ENCODE measurements at regions not wholly inside any gene's neighbourhood (a gene's known extent, or its start where the extent isn't known, plus 50 kb on each side); places are given as distances from the start of the nearest gene placed in this dataset.

DNA sequence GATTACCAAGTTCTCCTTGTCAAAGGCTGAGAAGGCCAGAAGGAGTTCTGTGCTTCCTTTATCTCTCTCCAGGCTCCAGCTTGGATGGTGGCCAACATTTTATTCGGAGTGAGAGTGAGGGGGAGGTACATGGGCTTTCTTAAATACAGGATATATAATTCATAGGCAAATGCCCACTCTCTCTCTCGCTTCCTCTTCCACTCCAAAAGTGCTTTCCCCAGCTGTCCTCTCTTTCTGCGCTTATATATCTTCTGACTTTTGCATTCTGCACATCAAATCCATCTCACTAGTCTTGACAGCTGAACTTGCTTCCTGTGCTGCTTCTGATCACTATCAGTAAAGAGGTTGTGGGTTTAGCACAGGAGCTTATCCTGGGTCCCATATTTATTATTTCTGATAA lies 125.4 kb upstream of the ARHGAP20 start:
- TF ChIP-seq, protein P1, sequence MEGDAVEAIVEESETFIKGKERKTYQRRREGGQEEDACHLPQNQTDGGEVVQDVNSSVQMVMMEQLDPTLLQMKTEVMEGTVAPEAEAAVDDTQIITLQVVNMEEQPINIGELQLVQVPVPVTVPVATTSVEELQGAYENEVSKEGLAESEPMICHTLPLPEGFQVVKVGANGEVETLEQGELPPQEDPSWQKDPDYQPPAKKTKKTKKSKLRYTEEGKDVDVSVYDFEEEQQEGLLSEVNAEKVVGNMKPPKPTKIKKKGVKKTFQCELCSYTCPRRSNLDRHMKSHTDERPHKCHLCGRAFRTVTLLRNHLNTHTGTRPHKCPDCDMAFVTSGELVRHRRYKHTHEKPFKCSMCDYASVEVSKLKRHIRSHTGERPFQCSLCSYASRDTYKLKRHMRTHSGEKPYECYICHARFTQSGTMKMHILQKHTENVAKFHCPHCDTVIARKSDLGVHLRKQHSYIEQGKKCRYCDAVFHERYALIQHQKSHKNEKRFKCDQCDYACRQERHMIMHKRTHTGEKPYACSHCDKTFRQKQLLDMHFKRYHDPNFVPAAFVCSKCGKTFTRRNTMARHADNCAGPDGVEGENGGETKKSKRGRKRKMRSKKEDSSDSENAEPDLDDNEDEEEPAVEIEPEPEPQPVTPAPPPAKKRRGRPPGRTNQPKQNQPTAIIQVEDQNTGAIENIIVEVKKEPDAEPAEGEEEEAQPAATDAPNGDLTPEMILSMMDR (IDR thresholded peaks at IDR 0.05; ENCODE audit: low read depth, low read length, missing input control), result no peak
- TF ChIP-seq, protein P2, sequence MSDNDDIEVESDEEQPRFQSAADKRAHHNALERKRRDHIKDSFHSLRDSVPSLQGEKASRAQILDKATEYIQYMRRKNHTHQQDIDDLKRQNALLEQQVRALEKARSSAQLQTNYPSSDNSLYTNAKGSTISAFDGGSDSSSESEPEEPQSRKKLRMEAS (IDR thresholded peaks at IDR 0.05), result no peak
- TF ChIP-seq, protein P3, sequence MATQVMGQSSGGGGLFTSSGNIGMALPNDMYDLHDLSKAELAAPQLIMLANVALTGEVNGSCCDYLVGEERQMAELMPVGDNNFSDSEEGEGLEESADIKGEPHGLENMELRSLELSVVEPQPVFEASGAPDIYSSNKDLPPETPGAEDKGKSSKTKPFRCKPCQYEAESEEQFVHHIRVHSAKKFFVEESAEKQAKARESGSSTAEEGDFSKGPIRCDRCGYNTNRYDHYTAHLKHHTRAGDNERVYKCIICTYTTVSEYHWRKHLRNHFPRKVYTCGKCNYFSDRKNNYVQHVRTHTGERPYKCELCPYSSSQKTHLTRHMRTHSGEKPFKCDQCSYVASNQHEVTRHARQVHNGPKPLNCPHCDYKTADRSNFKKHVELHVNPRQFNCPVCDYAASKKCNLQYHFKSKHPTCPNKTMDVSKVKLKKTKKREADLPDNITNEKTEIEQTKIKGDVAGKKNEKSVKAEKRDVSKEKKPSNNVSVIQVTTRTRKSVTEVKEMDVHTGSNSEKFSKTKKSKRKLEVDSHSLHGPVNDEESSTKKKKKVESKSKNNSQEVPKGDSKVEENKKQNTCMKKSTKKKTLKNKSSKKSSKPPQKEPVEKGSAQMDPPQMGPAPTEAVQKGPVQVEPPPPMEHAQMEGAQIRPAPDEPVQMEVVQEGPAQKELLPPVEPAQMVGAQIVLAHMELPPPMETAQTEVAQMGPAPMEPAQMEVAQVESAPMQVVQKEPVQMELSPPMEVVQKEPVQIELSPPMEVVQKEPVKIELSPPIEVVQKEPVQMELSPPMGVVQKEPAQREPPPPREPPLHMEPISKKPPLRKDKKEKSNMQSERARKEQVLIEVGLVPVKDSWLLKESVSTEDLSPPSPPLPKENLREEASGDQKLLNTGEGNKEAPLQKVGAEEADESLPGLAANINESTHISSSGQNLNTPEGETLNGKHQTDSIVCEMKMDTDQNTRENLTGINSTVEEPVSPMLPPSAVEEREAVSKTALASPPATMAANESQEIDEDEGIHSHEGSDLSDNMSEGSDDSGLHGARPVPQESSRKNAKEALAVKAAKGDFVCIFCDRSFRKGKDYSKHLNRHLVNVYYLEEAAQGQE (IDR thresholded peaks at IDR 0.05), result no peak
- TF ChIP-seq, protein P4, sequence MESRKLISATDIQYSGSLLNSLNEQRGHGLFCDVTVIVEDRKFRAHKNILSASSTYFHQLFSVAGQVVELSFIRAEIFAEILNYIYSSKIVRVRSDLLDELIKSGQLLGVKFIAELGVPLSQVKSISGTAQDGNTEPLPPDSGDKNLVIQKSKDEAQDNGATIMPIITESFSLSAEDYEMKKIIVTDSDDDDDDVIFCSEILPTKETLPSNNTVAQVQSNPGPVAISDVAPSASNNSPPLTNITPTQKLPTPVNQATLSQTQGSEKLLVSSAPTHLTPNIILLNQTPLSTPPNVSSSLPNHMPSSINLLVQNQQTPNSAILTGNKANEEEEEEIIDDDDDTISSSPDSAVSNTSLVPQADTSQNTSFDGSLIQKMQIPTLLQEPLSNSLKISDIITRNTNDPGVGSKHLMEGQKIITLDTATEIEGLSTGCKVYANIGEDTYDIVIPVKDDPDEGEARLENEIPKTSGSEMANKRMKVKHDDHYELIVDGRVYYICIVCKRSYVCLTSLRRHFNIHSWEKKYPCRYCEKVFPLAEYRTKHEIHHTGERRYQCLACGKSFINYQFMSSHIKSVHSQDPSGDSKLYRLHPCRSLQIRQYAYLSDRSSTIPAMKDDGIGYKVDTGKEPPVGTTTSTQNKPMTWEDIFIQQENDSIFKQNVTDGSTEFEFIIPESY (IDR thresholded peaks at IDR 0.05), result no peak
- TF ChIP-seq YY1 (IDR thresholded peaks at IDR 0.05) (no peak), JUND (IDR thresholded peaks at IDR 0.05) (no peak), TAF1 (conservative IDR thresholded peaks at IDR 0.05) (no peak), RAD21 (IDR thresholded peaks at IDR 0.05) (no peak), RXRA (IDR thresholded peaks at IDR 0.05) (no peak), GABPA (IDR thresholded peaks at IDR 0.05 in 1 of 2, conservative IDR thresholded peaks at IDR 0.05 in 1 of 2) (no peak), FOXA1 (IDR thresholded peaks at IDR 0.05) (no peak)
